GM21367 (cell line): ENCODE measurements at regions not wholly inside any gene's neighbourhood (a gene's known extent, or its start where the extent isn't known, plus 50 kb on each side); places are given as distances from the start of the nearest gene placed in this dataset.
"Not testable (repeated sequence)": the region's sequence is repeated elsewhere in the genome, so short reads cannot be mapped to it uniquely, and the experiment has no call there.

Experiments used
- ATAC-seq: cut with Tn5 transposase; IDR thresholded peaks from one replicate; pipeline ENCODE4 v1.9.1; 2021; ENCODE audit not compliant: unreplicated experiment

DNA sequence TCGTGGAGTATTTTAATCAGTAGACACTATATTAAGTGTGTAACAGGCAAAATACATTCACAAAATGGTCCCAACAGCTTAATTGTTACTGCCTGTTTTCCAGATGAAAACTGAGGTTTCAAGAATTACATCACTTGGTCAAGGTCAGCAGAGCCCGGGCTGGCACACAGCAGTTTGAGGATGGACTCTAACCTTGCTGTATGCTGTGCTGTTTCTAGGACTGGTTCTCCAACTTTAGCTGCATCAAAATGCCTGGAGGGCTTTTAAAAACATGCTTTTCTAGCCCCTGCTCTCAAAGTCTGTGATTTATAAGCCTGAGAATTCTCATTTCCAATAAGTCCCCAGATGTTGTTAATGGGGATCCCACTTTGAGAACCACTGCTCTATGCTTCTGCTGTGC, 247.1 kb upstream of the FZD8 start:
- no peak for ATAC-seq

DNA sequence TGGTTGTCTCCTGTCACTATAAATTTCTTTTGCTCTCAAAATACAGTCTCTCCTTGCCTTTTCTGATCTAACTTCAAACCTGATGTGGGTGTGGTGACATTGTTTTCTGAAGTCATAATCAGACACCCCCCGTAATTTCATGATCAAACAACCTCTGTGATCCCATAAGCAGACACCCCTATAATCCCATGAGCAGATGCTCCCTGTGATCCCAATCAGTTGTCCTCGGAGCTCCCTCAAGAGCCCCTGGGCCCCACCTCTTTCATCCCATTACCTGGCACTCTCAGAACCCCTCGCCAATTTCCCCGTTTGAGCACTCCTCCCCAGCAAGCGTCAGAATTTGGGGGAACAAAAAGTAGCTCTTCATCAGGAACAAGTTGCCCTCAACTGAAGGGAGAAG, 246.3 kb upstream of the FZD8 start:
- ATAC-seq = no peak

DNA sequence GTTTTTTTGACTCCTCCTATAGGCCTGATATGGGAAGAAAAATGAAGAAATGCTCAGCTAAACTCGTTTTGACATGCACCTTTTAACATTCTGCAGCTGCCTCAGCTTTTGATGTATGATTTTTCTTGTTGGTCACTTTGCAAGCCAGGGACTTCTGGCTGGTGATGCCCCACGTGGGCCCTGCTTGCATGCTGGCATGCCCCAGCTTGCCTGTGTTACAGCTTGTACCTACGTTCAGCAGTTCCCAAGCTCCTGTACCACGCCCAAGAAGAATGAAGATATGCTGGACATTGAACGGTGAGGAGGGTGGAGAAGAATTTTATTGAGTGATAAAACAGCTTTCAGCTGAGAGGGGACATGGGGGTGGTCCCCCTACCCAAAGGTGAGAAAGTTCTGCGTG, 245.6 kb upstream of the FZD8 start:
- ATAC-seq = no peak

DNA sequence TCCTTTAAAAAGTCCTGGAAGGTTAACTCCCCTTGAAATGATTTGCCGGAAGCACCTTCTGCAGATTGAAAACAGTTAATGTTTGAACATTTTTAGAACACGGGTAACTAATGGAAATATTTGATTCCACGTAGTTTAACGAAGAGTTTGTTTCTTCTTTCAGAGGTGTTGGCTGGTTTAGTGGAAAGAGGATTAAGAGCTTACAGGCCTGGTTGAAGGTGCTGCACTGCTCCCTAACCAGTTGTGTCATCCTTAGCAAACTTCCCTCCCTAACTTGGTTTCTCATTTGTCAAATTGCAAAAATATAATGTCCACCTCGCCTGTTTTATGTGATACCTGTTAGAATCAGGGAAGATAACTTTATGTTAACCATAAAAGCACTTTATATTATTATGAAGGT, 243.0 kb upstream of the FZD8 start:
- ATAC-seq = no peak

DNA sequence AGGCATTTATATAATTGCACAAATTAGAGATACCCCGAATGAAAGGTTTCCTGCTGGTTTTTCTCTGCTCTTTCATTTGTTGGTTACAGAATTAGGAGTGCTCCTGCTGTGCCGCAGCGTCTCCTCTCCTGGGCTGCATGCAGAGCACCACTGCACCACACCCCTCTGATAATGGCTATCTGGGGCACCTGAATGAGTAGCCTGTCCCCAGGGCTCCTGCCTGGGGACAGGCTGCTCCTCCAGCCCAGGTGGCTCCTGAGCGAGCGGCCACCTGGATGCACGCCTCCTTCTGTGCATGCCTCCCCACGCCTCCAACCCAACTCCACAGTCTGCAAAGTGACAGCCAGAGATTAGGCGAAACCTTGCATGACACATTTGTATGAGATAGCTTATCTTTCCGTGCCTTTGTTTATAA, 242.6 kb upstream of the FZD8 start:
- ATAC-seq = no peak

DNA sequence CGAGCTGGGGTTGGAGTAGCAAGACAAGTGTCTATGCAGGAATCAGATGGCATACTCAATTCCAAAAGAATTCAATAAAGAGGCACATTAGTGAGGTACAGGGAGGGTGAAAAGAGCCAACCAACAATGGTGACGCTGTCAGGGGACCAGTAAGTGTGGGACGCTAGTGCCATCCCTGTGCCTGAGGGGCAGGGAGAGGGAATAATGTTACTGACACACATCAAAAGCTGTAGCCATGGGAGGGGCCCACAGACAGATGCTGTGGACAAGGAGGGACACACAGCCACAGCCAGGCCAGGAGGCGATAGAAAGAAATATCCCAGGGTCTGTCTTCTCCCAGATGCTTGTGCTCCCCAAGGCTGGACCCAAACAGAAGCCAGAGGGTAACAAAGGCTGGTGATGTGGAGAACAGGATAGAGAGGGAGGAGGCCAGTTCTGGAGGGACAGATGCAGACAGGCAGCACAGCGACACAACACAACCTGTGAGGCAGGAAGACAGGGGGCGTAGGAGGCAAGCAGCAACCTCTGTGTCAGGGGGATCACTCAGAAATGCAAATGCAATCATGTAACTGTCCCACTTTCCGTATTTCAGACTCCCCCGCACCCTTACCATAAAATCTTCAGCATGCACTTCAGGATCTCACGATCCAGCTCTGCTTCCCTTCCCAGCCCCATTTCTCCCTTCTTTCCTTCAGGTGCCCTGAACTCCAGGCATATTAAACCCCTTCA, 240.5 kb upstream of the FZD8 start:
- no peak for ATAC-seq

DNA sequence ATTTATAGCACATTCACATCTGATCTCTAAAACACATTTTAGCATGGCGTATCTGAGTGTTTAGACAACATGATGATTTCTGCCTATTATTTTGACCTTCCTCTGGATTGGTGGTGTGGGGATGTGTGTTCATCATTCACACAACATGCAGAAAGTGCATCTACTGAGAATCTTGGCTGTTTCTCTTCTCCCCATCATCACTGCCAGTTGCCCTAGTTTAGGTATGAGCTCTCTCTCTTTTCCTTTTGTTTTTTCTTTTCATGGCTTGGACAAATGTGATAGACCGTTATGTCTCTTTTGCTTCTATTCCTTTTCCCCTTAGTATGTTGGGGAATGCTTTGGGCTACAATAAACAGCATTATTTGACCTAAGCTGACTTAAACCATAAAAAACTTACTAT, 239.2 kb upstream of the FZD8 start:
- no peak for ATAC-seq

DNA sequence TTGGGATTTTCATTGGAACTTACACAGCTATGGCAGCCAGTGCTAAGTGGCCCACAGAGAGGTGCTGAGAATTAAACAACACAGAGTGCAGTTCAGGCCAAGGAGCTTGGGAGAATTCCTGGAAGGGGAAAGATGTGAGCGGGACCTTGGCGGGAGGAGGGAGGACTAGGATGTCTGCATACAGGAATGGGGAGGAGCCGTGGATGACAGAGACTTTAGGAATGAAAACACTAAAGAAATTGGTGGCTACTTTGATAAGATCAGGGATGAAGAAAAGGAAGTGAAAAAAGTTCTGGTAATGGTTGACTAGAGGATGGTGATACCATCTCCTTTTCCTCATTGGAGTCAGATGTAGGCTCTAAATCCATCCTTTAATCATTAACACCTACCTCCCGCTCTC, 234.2 kb upstream of the FZD8 start:
- ATAC-seq = no peak

DNA sequence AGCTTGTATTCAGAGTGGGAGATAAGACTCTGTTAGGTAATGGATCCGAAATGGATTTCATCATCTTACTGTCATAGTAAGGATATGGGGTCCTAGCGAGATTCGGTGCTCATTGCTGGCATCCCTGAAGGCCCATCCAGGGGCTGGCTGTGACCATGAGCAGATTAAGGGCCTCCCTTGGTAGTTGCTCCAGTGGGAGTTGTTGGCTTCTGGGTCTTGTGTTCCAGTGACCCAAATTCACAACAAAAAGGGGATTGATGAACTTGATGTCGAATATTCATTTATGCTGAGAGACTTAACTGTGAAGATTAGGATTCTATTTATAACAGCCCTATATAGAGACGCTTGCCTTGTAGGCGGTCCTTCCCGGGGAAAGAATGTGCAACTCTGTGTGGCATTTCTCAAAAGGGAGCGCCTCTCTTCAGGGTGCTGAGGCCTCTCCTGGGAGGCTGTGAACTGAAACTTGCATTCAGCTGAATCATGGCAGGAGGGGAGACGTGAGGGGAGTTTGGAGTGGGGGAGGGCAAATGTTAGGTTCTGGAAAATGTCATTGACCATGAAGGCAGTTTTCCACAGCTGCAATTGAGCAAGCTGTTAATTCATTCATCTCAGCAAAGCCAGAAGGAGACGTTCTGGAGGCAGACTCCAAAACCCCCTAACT, 233.1 kb upstream of the FZD8 start:
- ATAC-seq = no peak

DNA sequence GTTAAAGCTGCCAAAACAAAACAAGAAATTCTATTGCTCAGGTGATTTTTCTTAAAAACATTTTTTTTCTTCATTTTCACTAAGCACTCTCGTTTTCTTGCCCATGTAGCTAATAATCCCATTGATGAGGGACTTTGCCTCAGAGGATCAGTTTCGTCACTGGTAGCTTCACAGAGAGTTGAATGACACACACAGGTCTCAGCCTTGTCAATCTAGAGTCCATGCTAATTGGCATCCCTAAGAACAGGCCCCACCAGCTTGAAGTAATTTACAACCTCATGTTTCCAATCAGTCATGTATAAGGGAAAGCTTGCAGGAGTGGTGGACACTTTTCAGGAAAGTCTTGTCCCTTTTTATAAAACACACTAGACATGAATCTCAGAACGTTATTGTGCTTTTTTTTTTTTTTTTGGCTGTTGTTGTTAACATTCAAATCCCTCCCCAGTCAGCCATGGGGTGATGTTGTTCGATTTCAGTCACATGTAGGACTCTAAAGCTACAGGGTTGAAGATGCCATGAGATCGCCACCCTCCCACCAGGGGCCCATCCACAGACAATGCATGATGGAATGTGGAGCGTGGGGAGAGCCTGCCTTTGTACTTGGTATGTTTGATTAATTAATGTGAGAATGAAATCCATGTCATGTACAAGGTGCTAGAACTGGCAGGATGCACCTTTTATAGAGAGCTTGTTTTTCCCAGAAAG, 232.4 kb upstream of the FZD8 start:
- no peak for ATAC-seq

DNA sequence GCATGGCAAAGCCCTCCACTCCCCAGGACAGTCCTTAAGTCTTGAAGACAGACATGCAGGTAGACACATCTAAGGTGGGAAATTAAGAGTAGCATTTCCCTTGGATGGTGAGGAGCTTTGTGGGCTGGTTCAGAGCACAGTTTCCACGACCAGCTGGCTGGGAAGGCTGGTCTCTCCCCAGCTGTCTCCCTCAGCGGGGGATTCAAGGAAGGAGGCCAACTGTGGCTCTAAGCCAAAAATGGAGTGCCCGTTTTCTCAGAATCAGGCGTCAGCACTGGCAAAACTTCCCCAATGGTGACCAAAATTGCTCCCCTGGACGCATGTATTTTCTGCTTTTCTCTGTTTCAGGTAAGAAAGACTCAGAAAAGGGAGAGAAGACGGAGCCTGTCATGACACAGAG, 230.6 kb upstream of the FZD8 start:
- ATAC-seq = no peak

DNA sequence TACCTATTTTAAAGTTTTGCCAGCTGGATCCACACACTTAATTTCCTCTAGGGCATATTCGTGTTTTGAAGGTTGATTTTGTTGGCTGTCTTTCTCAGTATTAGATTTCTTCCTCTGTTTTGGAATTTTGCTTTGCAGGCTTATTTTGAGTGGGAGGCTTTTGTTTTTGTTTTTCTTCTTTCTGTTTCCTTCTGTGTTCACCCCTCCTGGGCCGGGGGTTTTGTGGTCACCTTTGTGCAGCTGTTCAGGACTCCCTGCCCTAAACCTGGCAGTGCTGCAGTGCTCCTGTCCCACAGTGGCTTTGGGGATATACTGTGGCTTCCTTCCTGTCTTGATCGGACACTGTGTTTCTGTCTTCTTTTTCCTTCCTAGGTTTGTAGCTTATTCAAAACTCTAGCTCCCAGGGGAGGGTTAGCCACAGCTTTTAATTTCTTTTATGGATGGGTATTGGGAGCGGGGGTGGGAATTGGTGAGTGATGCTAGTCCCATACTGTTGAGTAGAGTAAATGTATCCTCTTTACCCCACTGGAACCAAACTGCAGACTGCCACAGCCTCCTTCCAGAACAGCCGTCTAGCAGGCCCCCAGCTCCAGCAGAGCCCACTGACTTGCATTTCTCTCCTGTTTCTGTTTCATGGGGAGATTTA, 228.7 kb upstream of the FZD8 start:
- no peak for ATAC-seq

DNA sequence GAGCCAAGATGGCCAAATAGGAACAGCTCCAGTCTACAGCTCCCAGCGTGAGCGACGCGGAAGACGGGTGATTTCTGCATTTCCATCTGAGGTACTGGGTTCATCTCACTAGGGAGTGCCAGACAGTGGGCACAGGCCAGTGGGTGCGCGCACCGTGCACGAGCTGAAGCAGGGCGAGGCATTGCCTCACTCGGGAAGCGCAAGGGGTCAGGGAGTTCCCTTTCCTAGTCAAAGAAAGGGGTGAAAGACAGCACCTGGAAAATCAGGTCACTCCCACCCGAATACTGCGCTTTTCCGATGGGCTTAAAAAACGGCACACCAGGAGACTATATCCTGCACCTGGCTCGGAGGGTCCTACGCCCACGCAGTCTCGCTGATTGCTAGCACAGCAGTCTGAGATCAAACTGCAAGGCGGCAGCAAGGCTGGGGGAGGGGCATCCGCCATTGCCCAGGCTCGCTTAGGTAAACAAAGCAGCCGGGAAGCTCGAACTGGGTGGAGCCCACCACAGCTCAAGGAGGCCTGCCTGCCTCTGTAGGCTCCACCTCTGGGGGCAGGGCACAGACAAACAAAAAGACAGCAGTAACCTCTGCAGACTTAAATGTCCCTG, 216.7 kb upstream of the FZD8 start:
- ATAC-seq = not testable (repeated sequence)

DNA sequence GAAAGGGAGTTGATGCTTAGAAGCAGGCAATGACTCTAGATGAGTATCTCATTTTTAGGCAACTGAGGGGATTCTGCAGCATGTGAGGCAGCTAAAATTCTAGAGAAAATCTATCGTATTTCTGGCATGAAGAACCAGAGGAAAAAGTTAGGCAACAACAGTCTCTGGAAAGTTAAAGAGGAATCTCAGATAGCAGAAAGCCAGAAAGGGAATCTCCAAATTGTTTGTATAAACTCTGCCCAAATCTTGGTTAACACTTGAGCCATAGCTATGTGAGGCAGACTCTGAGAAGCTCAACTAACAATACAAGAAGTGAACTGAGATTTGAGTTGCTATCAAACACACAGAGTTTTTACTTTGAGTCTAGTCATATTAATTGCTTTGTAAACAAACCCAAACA, 215.8 kb upstream of the FZD8 start:
- no peak for ATAC-seq

DNA sequence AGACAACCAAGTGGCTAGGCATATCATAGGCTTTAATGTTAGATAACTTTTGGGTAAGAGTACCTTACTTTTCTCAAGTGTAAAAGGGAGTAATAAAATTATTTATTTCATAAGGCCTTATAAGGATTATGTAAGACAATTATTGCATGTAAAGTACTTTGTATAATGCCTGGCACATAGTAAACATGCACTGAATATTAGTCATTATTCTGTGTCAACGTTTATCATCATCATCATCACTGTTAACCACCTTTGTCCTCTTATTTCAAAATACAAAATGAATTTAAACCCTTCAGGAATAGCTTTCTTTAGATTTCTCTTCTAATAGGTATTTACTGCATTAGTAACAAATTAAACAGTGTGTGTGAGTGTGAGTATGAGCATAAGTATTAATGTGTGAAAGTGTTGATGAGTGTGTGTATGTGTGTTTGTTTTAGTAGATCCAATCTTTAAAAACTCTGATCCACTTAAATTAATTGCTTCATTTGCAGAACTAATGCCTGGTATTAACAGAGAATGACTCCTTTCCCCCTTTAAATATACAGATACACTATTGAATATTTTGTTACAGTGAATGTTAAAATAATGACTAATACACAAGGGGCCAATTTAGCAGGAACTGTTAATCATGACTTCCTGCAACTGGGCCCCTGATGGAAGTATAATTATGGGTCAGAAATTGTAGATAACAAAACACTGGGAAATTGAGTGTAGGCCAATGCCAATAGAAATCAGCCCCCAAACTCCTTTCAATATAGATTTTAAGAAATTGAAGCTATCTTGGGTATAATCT, 213.3 kb upstream of the FZD8 start:
- ATAC-seq = no peak

DNA sequence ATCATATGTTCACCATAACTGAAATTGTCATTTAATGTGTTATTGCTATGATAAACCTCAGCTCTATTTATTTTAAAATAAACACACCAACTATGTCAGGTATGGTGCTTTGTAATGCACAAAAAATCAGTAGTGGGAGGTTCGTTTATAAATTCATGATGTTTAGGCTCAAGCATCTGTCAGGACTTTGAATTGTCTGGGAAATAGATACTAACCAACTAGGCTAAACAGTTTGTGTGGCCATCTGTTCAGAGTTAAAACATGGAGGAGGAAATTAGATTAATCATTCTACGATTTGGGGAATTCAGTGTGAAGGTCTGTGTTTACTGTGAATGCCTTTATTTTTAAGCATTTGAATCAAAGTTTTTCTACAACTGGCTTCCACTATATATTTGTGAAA, 212.6 kb upstream of the FZD8 start:
- no peak for ATAC-seq

DNA sequence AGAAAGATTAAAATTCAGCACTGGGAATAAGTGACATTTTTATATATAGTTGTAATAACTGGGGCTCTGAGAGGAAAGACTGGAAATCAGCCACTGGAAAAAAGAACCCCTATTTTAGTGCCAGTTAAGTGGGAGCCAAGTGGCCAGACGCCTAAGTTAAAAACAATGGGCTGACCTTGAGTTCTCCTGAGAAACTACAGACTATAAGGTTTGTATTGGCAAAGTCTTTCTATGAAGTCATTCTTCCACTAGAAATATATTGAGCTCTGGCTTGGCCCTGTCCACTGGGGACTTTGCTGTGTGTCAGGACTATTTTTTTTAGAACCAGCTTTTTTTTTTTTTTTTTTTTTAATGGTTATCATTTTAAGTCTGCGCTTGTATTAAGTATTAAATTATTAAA, 210.6 kb upstream of the FZD8 start:
- no peak for ATAC-seq

DNA sequence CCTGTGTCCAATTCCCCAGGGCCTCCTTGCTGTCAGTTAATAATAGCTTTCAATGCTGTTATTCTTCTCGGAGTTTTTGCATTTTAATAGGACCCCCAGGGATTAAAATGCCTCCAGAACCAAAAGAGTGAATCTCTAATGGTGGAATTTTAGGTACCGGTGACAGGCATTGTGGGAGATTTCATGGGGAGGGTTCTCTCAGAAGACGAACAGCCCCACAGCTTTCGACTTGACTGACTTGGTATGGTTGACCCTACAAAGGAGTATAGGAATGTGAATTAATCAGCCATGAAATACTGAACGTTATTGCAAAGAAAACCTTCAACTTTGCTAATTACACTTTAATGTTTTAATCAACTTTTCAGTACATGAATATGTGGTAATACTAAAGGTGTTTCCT, 206.3 kb upstream of the FZD8 start:
- ATAC-seq = no peak

DNA sequence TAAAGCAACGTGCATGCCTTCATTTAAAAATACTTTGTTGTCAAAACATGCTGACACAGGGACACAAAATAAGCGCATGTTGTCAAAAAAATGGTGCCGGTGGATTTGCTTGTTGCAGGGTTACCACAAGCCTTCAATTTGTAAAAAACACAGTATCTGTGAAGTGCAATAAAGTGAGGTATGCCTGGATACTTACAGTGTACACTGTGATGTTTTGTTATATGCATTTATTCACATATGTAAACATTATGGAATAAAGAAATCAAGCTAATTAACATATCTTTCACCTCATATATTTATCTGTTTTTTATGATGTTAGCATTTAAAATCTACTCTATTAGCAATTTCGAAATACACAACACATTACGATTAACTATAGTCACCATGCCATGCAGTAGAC, 202.6 kb upstream of the FZD8 start:
- no peak for ATAC-seq

DNA sequence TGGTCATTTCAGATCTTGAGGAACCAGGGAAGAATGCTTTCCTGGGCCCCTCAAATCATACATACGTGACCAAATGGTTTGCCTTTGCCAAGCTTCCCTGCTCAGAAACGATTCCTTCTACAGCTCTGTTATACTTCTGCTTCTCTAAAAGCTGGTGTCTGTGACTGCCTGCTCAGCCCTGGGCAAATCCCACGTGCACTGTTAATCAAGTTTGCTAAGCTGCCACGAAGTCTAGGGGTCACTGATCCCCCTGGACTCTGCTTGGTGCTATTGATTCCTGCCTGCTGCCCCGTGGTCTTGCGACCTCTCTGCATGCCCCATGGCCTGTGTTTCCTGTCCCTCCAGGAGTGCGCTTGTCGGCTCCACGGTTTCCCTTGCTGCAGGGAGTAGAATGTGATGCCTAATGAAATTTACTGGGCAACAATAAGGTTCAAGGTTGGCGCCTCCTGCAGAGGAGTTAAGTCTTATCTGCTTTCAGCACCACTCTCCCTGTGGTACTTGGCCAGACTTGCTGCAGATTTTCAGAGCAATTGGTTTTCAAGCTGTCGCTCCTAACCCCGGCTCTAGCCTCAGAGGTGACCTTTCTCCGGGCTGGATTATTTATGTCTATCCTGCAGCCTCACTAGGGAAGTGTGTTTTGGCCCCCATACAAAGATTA, 201.6 kb upstream of the FZD8 start:
- ATAC-seq = no peak
